ENCODE measurements at regions not wholly inside any gene's neighbourhood (a gene's known extent, or its start where the extent isn't known, plus 50 kb on each side); places are given as distances from the start of the nearest gene placed in this dataset.

DNA sequence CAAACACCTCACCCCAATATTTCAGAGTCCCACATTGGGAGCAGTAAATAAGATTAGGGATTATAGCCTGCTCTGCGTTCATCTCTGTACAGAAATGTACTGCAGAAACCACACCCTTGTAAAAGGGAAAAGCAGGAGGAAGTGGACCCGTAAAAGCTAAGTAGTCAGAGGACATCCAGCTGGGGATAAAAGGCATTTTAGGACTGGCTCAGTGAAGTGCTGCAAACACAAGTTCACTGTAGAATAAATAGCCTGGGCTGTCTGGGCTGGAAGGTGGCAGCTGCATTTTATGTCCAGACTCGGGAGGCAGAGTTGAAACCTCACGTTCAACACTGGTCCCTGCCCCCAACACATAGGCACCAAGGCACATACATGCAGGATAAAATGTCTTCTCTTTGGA is 178.7 kb upstream of the FAT1 start:
- TF ChIP-seq SUZ12 (IDR thresholded peaks at IDR 0.05; ENCODE audit: extremely low read depth, insufficient read depth, insufficient read length) (no peak), ZNF274 (IDR thresholded peaks at IDR 0.05; ENCODE audit: low read depth, low read length) (no peak), YY1 (IDR thresholded peaks at IDR 0.05; ENCODE audit: insufficient read depth, insufficient read length) (no peak)

Data from NT2/D1 (cell line).